ENCODE measurements at regions not wholly inside any gene's neighbourhood (a gene's known extent, or its start where the extent isn't known, plus 50 kb on each side); places are given as distances from the start of the nearest gene placed in this dataset.
"Not testable (repeated sequence)": the region's sequence is repeated elsewhere in the genome, so short reads cannot be mapped to it uniquely, and the experiment has no call there.

- peak; percentile 6 for DNase-seq (ENCODE audit: low spot score)
Measured at GRCh38 chr13:90680826-90681225, 666.7 kb upstream of the MIR17HG start.

GRCh38 chr13:90683711-90684131 lies 663.8 kb upstream of the MIR17HG start:
- no peak for DNase-seq (ENCODE audit: low spot score)

- peak; percentile 35 for DNase-seq (ENCODE audit: low spot score)
Measured at GRCh38 chr13:90686442-90686841, 661.0 kb upstream of the MIR17HG start.

- DNase-seq (ENCODE audit: low spot score), result no peak
Measured at GRCh38 chr13:90689111-90689510, 658.4 kb upstream of the MIR17HG start.

GRCh38 chr13:90690458-90691080 lies 656.9 kb upstream of the MIR17HG start:
- DNase-seq (ENCODE audit: low spot score), result no peak

- DNase-seq (ENCODE audit: low spot score), result no peak
Measured at GRCh38 chr13:90696254-90696653, 651.2 kb upstream of the MIR17HG start.

- DNase-seq (ENCODE audit: low spot score), result no peak
Measured at GRCh38 chr13:90696656-90697055, 650.8 kb upstream of the MIR17HG start.

GRCh38 chr13:90700340-90700739 lies 647.1 kb upstream of the MIR17HG start:
- no peak for DNase-seq (ENCODE audit: low spot score)

- no peak for DNase-seq (ENCODE audit: low spot score)
Measured at GRCh38 chr13:90701264-90701663, 646.2 kb upstream of the MIR17HG start.

- DNase-seq (ENCODE audit: low spot score), result no peak
Measured at GRCh38 chr13:90702050-90702449, 645.4 kb upstream of the MIR17HG start.

- no peak for DNase-seq (ENCODE audit: low spot score)
Measured at GRCh38 chr13:90706631-90707030, 640.9 kb upstream of the MIR17HG start.

- DNase-seq (ENCODE audit: low spot score), result no peak
Measured at GRCh38 chr13:90708128-90708527, 639.4 kb upstream of the MIR17HG start.

- no peak for DNase-seq (ENCODE audit: low spot score)
Measured at GRCh38 chr13:90709319-90709718, 638.2 kb upstream of the MIR17HG start.

GRCh38 chr13:90710164-90710759 lies 637.2 kb upstream of the MIR17HG start:
- DNase-seq (ENCODE audit: low spot score), result no peak

GRCh38 chr13:90713441-90714133 lies 633.9 kb upstream of the MIR17HG start:
- no peak for DNase-seq (ENCODE audit: low spot score)

- no peak for DNase-seq (ENCODE audit: low spot score)
Measured at GRCh38 chr13:90715485-90715884, 632.0 kb upstream of the MIR17HG start.

- peak; percentile 75 for DNase-seq (ENCODE audit: low spot score)
Measured at GRCh38 chr13:90717451-90717936, 630.0 kb upstream of the MIR17HG start.

- no peak for DNase-seq (ENCODE audit: low spot score)
Measured at GRCh38 chr13:90719461-90719860, 628.0 kb upstream of the MIR17HG start.

GRCh38 chr13:90721937-90722336 lies 625.5 kb upstream of the MIR17HG start:
- no peak for DNase-seq (ENCODE audit: low spot score)

GRCh38 chr13:90723381-90723780 lies 624.1 kb upstream of the MIR17HG start:
- DNase-seq (ENCODE audit: low spot score), result no peak

GRCh38 chr13:90726375-90726774 lies 621.1 kb upstream of the MIR17HG start:
- no peak for DNase-seq (ENCODE audit: low spot score)

- no peak for DNase-seq (ENCODE audit: low spot score)
Measured at GRCh38 chr13:90732049-90732448, 615.4 kb upstream of the MIR17HG start.

GRCh38 chr13:90734497-90734896 lies 613.0 kb upstream of the MIR17HG start:
- DNase-seq (ENCODE audit: low spot score), result not testable (repeated sequence)

All from COLO829 (cell line).